H9 (cell line): ENCODE measurements at regions not wholly inside any gene's neighbourhood (a gene's known extent, or its start where the extent isn't known, plus 50 kb on each side); places are given as distances from the start of the nearest gene placed in this dataset.

Source experiments
- DNase-seq: peaks from one replicate; pipeline ENCODE4 v3.0.0-alpha.2; 2017
- H2AFZ ChIP-seq: one replicate; pipeline ENCODE4 v1.6.1; 2013; ENCODE audit warnings: mild to moderate bottlenecking, low read length, control low read depth, moderate library complexity
- H2AK5ac ChIP-seq: 2 replicates; pipeline ENCODE4 v1.6.1; 2013; ENCODE audit warnings: low read length, control low read depth, mixed read lengths; ENCODE audit not compliant: insufficient read length
- H2BK120ac ChIP-seq: one replicate; pipeline ENCODE4 v1.6.1; 2013; ENCODE audit warnings: low read depth, mild to moderate bottlenecking, low read length, control low read depth, inconsistent platforms; ENCODE audit not compliant: poor library complexity, severe bottlenecking
- H2BK12ac ChIP-seq: 2 replicates; pipeline ENCODE4 v1.6.1; 2013; ENCODE audit warnings: low read length, control low read depth, mixed read lengths, low read depth; ENCODE audit not compliant: insufficient read length
- H2BK15ac ChIP-seq: 2 replicates; pipeline ENCODE4 v1.6.1; 2013; ENCODE audit warnings: low read depth, low read length, control low read depth
- H2BK20ac ChIP-seq: one replicate; pipeline ENCODE4 v1.6.1; 2013; ENCODE audit warnings: low read depth, mild to moderate bottlenecking, low read length, control low read depth, inconsistent platforms; ENCODE audit not compliant: poor library complexity, severe bottlenecking
- H2BK5ac ChIP-seq: 2 replicates; pipeline ENCODE4 v1.6.1; 2013; ENCODE audit warnings: low read length, control low read depth, mixed read lengths; ENCODE audit not compliant: insufficient read length
- H3K14ac ChIP-seq: 2 replicates; pipeline ENCODE4 v1.6.1; 2013; ENCODE audit warnings: low read length, control low read depth; ENCODE audit not compliant: insufficient read depth
- H3K18ac ChIP-seq: 2 replicates; pipeline ENCODE4 v1.6.1; 2013; ENCODE audit warnings: low read depth, mild to moderate bottlenecking, mixed read lengths, low read length, control low read depth; ENCODE audit not compliant: insufficient read length
- H3K23ac ChIP-seq: 2 replicates; pipeline ENCODE4 v1.6.1; 2013; ENCODE audit warnings: low read length, control low read depth, mixed read lengths, low read depth; ENCODE audit not compliant: insufficient read length
- H3K23me2 ChIP-seq: 2 replicates; pipeline ENCODE4 v1.6.1; 2013; ENCODE audit warnings: low read depth, mild to moderate bottlenecking, mixed read lengths, low read length, control low read depth; ENCODE audit not compliant: insufficient read length, poor library complexity, severe bottlenecking
- H3K27ac ChIP-seq: 2 replicates; pipeline ENCODE4 v1.5.1; 2013; ENCODE audit warnings: low read length, control low read depth, mixed read lengths, low read depth; ENCODE audit not compliant: insufficient read length
- H3K27me3 ChIP-seq: 2 replicates; pipeline ENCODE4 v1.6.1; 2013; ENCODE audit warnings: low read length, control low read depth, inconsistent platforms; ENCODE audit not compliant: insufficient read depth
- H3K4ac ChIP-seq: 2 replicates; pipeline ENCODE4 v1.6.1; 2013; ENCODE audit warnings: low read depth, mild to moderate bottlenecking, control low read depth, inconsistent platforms, low read length, moderate library complexity
- H3K4me1 ChIP-seq: 2 replicates; pipeline ENCODE4 v1.6.1; 2013; ENCODE audit warnings: low read length, control low read depth, inconsistent platforms; ENCODE audit not compliant: insufficient read depth
- H3K4me2 ChIP-seq: 2 replicates; pipeline ENCODE4 v1.6.1; 2013; ENCODE audit warnings: low read length, control low read depth, mixed read lengths; ENCODE audit not compliant: insufficient read length, insufficient read depth
- H3K56ac ChIP-seq: 2 replicates; pipeline ENCODE4 v1.6.1; 2013; ENCODE audit warnings: low read depth, mild to moderate bottlenecking, mixed read lengths, low read length, control low read depth; ENCODE audit not compliant: insufficient read length
- H3K79me1 ChIP-seq: 2 replicates; pipeline ENCODE4 v1.6.1; 2013; ENCODE audit warnings: low read depth, mild to moderate bottlenecking, moderate library complexity, low read length, control low read depth, inconsistent platforms; ENCODE audit not compliant: insufficient read depth, poor library complexity, severe bottlenecking
- H3K79me2 ChIP-seq: 2 replicates; pipeline ENCODE4 v1.6.1; 2013; ENCODE audit warnings: low read length, control low read depth, inconsistent platforms; ENCODE audit not compliant: insufficient read depth
- H3K9ac ChIP-seq: 2 replicates; pipeline ENCODE4 v1.6.1; 2013; ENCODE audit warnings: low read length, control low read depth, mixed read lengths; ENCODE audit not compliant: insufficient read length; ENCODE audit errors: extremely low read depth
- H3K9me3 ChIP-seq: one replicate; pipeline ENCODE4 v1.6.1; 2013; ENCODE audit warnings: low read depth, low read length, inconsistent platforms; ENCODE audit not compliant: control insufficient read depth
- H3T11ph ChIP-seq: one replicate; pipeline ENCODE4 v1.6.1; 2013; ENCODE audit warnings: mild to moderate bottlenecking, low read length, control low read depth, inconsistent platforms
- H4K20me1 ChIP-seq: one replicate; pipeline ENCODE4 v1.6.1; 2013; ENCODE audit not compliant: control insufficient read depth, insufficient read length, insufficient read depth
- H4K5ac ChIP-seq: 2 replicates; pipeline ENCODE4 v1.6.1; 2013; ENCODE audit warnings: low read depth, mild to moderate bottlenecking, mixed read lengths, low read length, control low read depth; ENCODE audit not compliant: insufficient read length
- H4K8ac ChIP-seq: replicated peaks from 2 replicates; pipeline ENCODE4 v1.6.1; 2013; ENCODE audit warnings: low read length, control low read depth, mixed read lengths, low read depth; ENCODE audit not compliant: insufficient read length
- H4K91ac ChIP-seq: 2 replicates; pipeline ENCODE4 v1.6.1; 2013; ENCODE audit warnings: low read depth, mild to moderate bottlenecking, moderate library complexity, mixed read lengths, low read length, control low read depth; ENCODE audit not compliant: insufficient read length
- H3K27ac Mint-ChIP-seq, 3 experiments: 2 replicates in 2 of 3; 3 replicates in 1 of 3; pipeline ENCODE4 v1.8.0; 2020 to 2021; ENCODE audit warnings: mixed read lengths in 3 of 3, mild to moderate bottlenecking in 1 of 3, moderate library complexity in 1 of 3
- H3K27me3 Mint-ChIP-seq: 2 replicates; pipeline ENCODE4 v1.8.0; 2021; ENCODE audit warnings: low read depth, mild to moderate bottlenecking, moderate library complexity, mixed read lengths
- H3K36me3 Mint-ChIP-seq, 3 experiments: 2 replicates in 2 of 3; 3 replicates in 1 of 3; pipeline ENCODE4 v1.8.0; 2020 to 2021; ENCODE audit warnings: low read depth in 3 of 3, mixed read lengths in 3 of 3; ENCODE audit not compliant: insufficient read depth in 1 of 3
- H3K4me1 Mint-ChIP-seq, 2 experiments: 2 replicates each; pipeline ENCODE4 v1.8.0; 2020; ENCODE audit warnings: mixed read lengths in 2 of 2
- H3K4me3 Mint-ChIP-seq, 2 experiments: 2 replicates in 1 of 2; 3 replicates in 1 of 2; pipeline ENCODE4 v1.8.0; 2020 to 2021; ENCODE audit warnings: mild to moderate bottlenecking in 2 of 2, mixed read lengths in 2 of 2, moderate library complexity in 1 of 2
- H3K9me3 Mint-ChIP-seq, 2 experiments: 2 replicates in 1 of 2; 3 replicates in 1 of 2; pipeline ENCODE4 v1.8.0; 2020; ENCODE audit warnings: mild to moderate bottlenecking in 2 of 2, mixed read lengths in 2 of 2, moderate library complexity in 1 of 2
- TF ChIP-seq, protein P1 (sequence below): fragments of 200-600 bp; sonication (generic); conservative IDR thresholded peaks from 3 replicates; pipeline ENCODE4 v1.8.0; 2021; ENCODE audit warnings: antibody characterized with exemption, mild to moderate bottlenecking

DNA sequence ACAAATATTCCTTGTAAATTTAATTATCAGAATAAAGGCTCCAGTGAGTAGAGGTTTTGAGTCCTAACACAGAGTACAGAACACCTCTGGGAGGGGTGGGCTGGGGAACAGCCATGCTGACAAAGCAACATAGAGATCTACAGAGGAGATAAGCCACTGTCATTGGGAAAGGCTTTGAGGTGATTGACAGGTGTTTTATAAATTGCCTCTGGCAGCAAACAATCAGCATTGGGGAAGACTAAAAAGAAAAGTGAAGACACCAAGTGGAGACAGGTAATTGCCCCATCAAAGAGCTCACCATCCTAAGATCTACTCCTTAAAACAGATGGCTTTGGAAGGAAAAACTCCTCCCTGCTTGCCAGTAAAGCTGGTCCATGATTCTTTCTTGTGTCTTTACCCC, 189.7 kb upstream of the TLE4 start:
- DNase-seq, result no peak
- Histone ChIP-seq H3K9ac (no peak overlapping the region), H2BK120ac (no peak overlapping the region), H3K23me2 (no peaks in the 10 kb centered on the region), H2AFZ (no peak overlapping the region), H3K14ac (no peak overlapping the region), H2BK5ac (no peak overlapping the region), H3K4me2 (no peak overlapping the region), H4K20me1 (no peaks in the 10 kb centered on the region), H3K9me3 (no peaks in the 10 kb centered on the region), H3K56ac (no peak overlapping the region), H3K27ac (no peak overlapping the region), H4K5ac (no peak overlapping the region), H4K8ac (no peak overlapping the region), H2AK5ac (no peak overlapping the region), H4K91ac (no peak overlapping the region), H3T11ph (no peak overlapping the region), H3K27me3 (no peaks in the 10 kb centered on the region), H3K79me1 (no peaks in the 10 kb centered on the region), H3K18ac (no peak overlapping the region), H2BK12ac (no peak overlapping the region), H2BK15ac (no peak overlapping the region), H3K79me2 (no peaks in the 10 kb centered on the region), H3K4ac (no peak overlapping the region), H2BK20ac (no peak overlapping the region), H3K23ac (no peak overlapping the region), H3K4me1 (peaks cover 4% of the 10 kb centered on the region; the same call in 1 of the 2 replicates)
- no peak overlapping the region for H3K4me3 Mint-ChIP-seq
- peaks cover 1 to 11% (median 2%) of the 10 kb centered on the region in 3 experiments; a peak in 6 of 7 replicates for H3K36me3 Mint-ChIP-seq
- peaks cover 3 to 8% of the 10 kb centered on the region in 2 experiments for H3K9me3 Mint-ChIP-seq
- peaks cover 21 to 22% of the 10 kb centered on the region in 2 experiments for H3K4me1 Mint-ChIP-seq
- H3K27ac Mint-ChIP-seq, result no peak overlapping the region
- H3K27me3 Mint-ChIP-seq, result no peaks in the 10 kb centered on the region
- TF ChIP-seq, protein P1, sequence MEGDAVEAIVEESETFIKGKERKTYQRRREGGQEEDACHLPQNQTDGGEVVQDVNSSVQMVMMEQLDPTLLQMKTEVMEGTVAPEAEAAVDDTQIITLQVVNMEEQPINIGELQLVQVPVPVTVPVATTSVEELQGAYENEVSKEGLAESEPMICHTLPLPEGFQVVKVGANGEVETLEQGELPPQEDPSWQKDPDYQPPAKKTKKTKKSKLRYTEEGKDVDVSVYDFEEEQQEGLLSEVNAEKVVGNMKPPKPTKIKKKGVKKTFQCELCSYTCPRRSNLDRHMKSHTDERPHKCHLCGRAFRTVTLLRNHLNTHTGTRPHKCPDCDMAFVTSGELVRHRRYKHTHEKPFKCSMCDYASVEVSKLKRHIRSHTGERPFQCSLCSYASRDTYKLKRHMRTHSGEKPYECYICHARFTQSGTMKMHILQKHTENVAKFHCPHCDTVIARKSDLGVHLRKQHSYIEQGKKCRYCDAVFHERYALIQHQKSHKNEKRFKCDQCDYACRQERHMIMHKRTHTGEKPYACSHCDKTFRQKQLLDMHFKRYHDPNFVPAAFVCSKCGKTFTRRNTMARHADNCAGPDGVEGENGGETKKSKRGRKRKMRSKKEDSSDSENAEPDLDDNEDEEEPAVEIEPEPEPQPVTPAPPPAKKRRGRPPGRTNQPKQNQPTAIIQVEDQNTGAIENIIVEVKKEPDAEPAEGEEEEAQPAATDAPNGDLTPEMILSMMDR, result no peak
